Activated T-helper 2 cell treated with anti-CD3 and anti-CD28 coated beads, Interferon-gamma antibody, Interleukin-2, Interleukin-4, amounts not matched to agents 10 μg/mL and 5 μg/mL and 100 μg/mL, durations not matched to agents 14 hours and 24 hours and 36 hours (primary cell): ENCODE measurements at regions not wholly inside any gene's neighbourhood (a gene's known extent, or its start where the extent isn't known, plus 50 kb on each side); places are given as distances from the start of the nearest gene placed in this dataset.
"Not testable (repeated sequence)": the region's sequence is repeated elsewhere in the genome, so short reads cannot be mapped to it uniquely, and the experiment has no call there.

Experiments used
- DNase-seq: peaks from one replicate; pipeline ENCODE4 v3.0.0; 2021; ENCODE audit warnings: low spot score
- H3K27ac Mint-ChIP-seq: one replicate; pipeline ENCODE4 v1.8.0; 2021; ENCODE audit warnings: mixed read lengths
- H3K27me3 Mint-ChIP-seq: one replicate; pipeline ENCODE4 v1.8.0; 2021; ENCODE audit warnings: low read depth, mixed read lengths
- H3K36me3 Mint-ChIP-seq: one replicate; pipeline ENCODE4 v1.8.0; 2021; ENCODE audit warnings: low read depth, mixed read lengths
- H3K4me1 Mint-ChIP-seq: one replicate; pipeline ENCODE4 v1.8.0; 2021; ENCODE audit warnings: low read depth, mixed read lengths
- H3K4me3 Mint-ChIP-seq: one replicate; pipeline ENCODE4 v1.8.0; 2021; ENCODE audit warnings: low read depth, mild to moderate bottlenecking, moderate library complexity, mixed read lengths
- H3K9me3 Mint-ChIP-seq: one replicate; pipeline ENCODE4 v1.8.0; 2021; ENCODE audit warnings: mixed read lengths
- intact Hi-C: fragments of 100-400 bp; cut with micrococcal nuclease; formaldehyde crosslinking; loops from one replicate; pipeline ENCODE4 v1.15.1; 2023

DNA sequence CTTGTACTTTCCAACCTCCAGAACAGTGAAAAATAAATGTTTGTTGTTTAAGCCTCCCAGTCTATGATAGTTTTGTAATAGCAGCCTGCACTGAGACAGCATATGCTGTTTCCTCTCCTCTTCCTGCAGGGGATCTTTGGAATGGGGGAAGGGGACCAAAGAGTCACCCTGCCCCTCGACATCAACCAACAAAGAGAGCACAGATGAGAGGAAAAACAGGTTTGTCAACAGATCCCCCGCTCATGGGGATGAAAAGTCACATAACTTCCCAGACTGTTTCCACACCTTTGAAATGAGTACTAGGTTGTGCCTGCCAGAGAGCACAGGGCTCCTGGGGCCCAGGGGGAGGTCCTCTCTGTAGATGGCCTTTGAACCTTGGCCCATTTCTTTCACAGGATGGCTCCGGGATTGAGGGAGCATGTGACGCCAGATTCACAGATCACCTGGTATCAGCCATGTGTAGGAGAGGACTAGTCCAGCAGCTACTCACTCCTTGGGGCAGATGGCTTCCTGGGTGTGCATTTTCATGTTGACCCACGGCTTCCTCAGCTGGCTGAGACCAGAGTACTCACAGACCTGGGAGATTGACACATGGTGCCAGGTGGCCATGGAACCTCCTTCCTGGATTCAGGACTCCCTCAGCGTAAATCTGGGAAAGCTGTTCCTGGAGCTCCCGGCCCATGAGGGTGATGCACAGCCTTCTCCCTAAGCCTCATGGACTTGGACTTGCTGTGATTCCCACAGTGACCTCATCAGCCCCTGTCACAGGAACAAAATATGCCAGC lies 125.6 kb downstream of the CXCL12 start:
- H3K9me3 Mint-ChIP-seq, result no peaks in the 10 kb centered on the region
- H3K36me3 Mint-ChIP-seq, result no peaks in the 10 kb centered on the region

GRCh38 chr10:44258460-44259089 lies 126.3 kb downstream of the CXCL12 start:
- no peak for DNase-seq
- H3K36me3 Mint-ChIP-seq, result no peaks in the 10 kb centered on the region
- no peak overlapping the region for H3K27ac Mint-ChIP-seq
- no peak overlapping the region for H3K4me3 Mint-ChIP-seq
- no peaks in the 10 kb centered on the region for H3K4me1 Mint-ChIP-seq
- intact Hi-C loops, result no loop called here
- H3K27me3 Mint-ChIP-seq, result no peaks in the 10 kb centered on the region
- H3K9me3 Mint-ChIP-seq, result no peaks in the 10 kb centered on the region

More for the DNA sequence above, 125.6 kb downstream of the CXCL12 start:
- H3K27ac Mint-ChIP-seq, result no peak overlapping the region
- no peak overlapping the region for H3K4me3 Mint-ChIP-seq
- intact Hi-C loops, result no loop called here
- H3K4me1 Mint-ChIP-seq, result no peaks in the 10 kb centered on the region
- no peak for DNase-seq
- H3K27me3 Mint-ChIP-seq, result no peaks in the 10 kb centered on the region

- intact Hi-C loops, result no loop called here
- no peak for DNase-seq
- no peaks in the 10 kb centered on the region for H3K4me1 Mint-ChIP-seq
- no peak overlapping the region for H3K4me3 Mint-ChIP-seq
- H3K36me3 Mint-ChIP-seq, result no peaks in the 10 kb centered on the region
- no peaks in the 10 kb centered on the region for H3K27me3 Mint-ChIP-seq
- no peak overlapping the region for H3K27ac Mint-ChIP-seq
- no peaks in the 10 kb centered on the region for H3K9me3 Mint-ChIP-seq
Measured at GRCh38 chr10:44258019-44258418, 126.9 kb downstream of the CXCL12 start.

DNA sequence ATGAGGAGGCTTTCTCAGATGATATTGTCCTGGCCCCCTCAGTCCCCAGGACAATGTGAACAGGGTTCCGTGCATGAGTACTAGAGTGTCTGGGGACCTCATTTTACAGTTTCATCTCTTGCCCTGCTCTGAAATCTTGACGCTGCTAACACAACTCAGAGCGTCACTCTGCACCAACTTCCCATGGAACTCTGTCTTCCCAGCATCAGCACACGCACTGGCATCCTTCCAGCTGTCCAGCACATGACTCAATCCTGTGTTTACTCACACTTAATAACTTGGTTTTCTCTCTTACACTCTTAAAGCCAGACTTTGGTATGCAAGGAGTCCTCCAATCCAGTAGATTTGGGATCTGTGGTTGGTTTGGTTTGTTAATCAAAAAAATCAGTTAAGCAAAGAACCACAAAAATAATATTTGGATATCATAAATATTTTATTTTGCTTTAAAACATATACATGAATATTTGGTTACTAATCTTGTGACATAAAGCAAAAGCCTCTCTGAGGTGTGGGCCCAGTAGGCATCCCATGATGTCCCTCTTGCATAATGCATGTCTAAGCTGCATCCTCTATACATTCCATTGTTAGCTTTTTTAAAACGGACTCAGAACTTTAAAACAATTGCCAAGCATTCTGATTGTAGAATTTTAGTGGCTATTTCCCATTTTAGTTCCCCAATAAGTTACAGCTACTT lies 131.0 kb downstream of the CXCL12 start:
- Mint-ChIP-seq H3K36me3 (no peaks in the 10 kb centered on the region), H3K9me3 (no peaks in the 10 kb centered on the region), H3K4me1 (no peaks in the 10 kb centered on the region), H3K4me3 (no peak overlapping the region), H3K27ac (no peak overlapping the region), H3K27me3 (no peaks in the 10 kb centered on the region)
- intact Hi-C loops, result no loop called here
- no peak for DNase-seq

DNA sequence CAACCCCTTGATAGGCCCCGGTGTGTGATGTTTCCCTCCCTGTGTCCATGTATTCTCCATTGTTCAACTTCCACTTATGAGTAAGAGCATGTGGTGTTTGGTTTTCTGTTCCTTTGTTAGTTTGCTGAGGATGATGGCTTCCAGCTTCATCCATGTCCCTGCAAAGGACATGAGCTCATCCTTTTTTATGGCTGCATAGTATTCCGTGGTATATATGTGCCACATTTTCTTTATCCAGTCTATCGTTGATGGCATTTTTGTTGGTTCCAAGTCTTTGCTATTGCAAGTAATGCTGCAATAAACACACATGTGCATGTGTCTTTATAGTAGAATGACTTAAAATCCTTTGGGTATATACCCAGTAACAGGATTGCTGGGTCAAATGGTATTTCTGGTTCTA lies 132.3 kb downstream of the CXCL12 start:
- H3K27me3 Mint-ChIP-seq, H3K36me3 Mint-ChIP-seq, H3K9me3 Mint-ChIP-seq, H3K4me1 Mint-ChIP-seq, H3K4me3 Mint-ChIP-seq, H3K27ac Mint-ChIP-seq, intact Hi-C loops, DNase-seq: not testable (repeated sequence)

- H3K4me1 Mint-ChIP-seq, H3K9me3 Mint-ChIP-seq, H3K4me3 Mint-ChIP-seq, intact Hi-C loops, DNase-seq, H3K27ac Mint-ChIP-seq, H3K27me3 Mint-ChIP-seq, H3K36me3 Mint-ChIP-seq: not testable (repeated sequence)
Measured at GRCh38 chr10:44249933-44250332, 135.0 kb downstream of the CXCL12 start.

- Mint-ChIP-seq H3K9me3 (no peaks in the 10 kb centered on the region), H3K27me3 (no peaks in the 10 kb centered on the region), H3K36me3 (no peaks in the 10 kb centered on the region), H3K4me3 (no peak overlapping the region), H3K4me1 (no peaks in the 10 kb centered on the region), H3K27ac (no peak overlapping the region)
- no peak for DNase-seq
- intact Hi-C loops, result no loop called here
Measured at GRCh38 chr10:44249490-44249889, 135.4 kb downstream of the CXCL12 start.

GRCh38 chr10:44246700-44247099 lies 138.2 kb downstream of the CXCL12 start:
- H3K4me3 Mint-ChIP-seq, H3K4me1 Mint-ChIP-seq, H3K36me3 Mint-ChIP-seq, DNase-seq, intact Hi-C loops, H3K27ac Mint-ChIP-seq, H3K27me3 Mint-ChIP-seq, H3K9me3 Mint-ChIP-seq: not testable (repeated sequence)

DNA sequence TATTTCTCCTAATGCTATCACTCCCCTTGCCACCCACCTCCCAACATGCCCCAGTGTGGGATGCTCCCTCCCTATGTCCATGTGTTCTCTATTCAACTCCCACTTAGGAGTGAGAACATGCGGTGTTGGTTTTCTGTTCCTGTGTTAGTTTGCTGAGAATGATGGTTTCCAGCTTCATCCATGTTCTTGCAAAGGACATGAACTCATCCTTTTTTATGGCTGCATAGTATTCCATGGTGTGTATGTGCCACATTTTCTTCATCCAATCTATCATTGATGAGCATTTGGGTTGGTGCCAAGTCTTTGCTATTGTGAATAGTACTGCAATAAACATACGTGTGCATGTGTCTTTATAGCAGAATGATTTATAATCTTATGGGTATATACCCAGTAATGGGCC lies 138.6 kb downstream of the CXCL12 start:
- H3K36me3 Mint-ChIP-seq, H3K9me3 Mint-ChIP-seq, H3K4me3 Mint-ChIP-seq, H3K27me3 Mint-ChIP-seq, intact Hi-C loops, H3K4me1 Mint-ChIP-seq, DNase-seq, H3K27ac Mint-ChIP-seq: not testable (repeated sequence)

GRCh38 chr10:44245601-44245938 lies 139.3 kb downstream of the CXCL12 start:
- Mint-ChIP-seq H3K9me3 (peaks cover 5% of the 10 kb centered on the region), H3K4me3 (no peak overlapping the region), H3K27ac (no peak overlapping the region), H3K27me3 (no peaks in the 10 kb centered on the region), H3K36me3 (no peaks in the 10 kb centered on the region), H3K4me1 (no peaks in the 10 kb centered on the region)
- DNase-seq, result no peak
- intact Hi-C loops, result no loop called here

- intact Hi-C loops, result no loop called here
- H3K36me3 Mint-ChIP-seq, result no peaks in the 10 kb centered on the region
- H3K4me1 Mint-ChIP-seq, result no peaks in the 10 kb centered on the region
- H3K9me3 Mint-ChIP-seq, result peaks cover 5% of the 10 kb centered on the region
- H3K4me3 Mint-ChIP-seq, result no peak overlapping the region
- no peaks in the 10 kb centered on the region for H3K27me3 Mint-ChIP-seq
- H3K27ac Mint-ChIP-seq, result no peak overlapping the region
- DNase-seq, result no peak
Measured at GRCh38 chr10:44244745-44245600, 139.9 kb downstream of the CXCL12 start.

DNA sequence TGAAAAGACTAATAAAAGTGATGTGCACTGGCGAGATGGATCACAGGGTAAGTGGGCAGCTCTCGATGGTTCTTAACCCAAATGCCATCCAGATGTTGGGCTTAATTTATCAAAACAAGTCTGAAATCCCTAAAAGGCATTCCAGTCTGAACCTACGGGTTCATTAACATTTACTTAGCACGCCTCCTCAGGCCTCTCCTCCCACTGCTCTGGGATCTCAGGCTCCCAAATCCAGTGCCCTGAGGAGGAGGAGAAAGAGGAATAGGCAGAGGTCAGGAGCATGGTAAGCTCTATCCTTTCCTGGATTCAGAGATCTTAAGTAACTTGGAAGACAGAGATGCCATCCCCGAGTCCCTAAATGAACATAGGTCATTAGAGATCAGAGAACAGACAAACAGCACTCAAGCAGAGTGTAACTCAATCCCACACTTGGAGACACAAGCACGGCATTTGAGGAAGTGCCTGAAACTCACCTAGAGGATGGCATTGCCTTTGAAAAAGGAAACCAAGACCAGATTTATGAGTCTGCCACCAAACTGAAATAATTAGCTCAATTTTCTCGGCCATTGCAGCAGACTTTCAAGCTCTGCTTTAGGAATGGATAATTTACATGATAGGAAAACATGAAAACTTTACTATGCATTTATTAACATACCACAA lies 140.9 kb downstream of the CXCL12 start:
- no peaks in the 10 kb centered on the region for H3K36me3 Mint-ChIP-seq
- no peak for DNase-seq
- H3K4me1 Mint-ChIP-seq, result no peaks in the 10 kb centered on the region
- H3K27me3 Mint-ChIP-seq, result no peaks in the 10 kb centered on the region
- intact Hi-C loops, result no loop called here
- H3K4me3 Mint-ChIP-seq, result no peak overlapping the region
- H3K27ac Mint-ChIP-seq, result no peak overlapping the region
- peaks cover 5% of the 10 kb centered on the region for H3K9me3 Mint-ChIP-seq
